ENCODE measurements at regions not wholly inside any gene's neighbourhood (a gene's known extent, or its start where the extent isn't known, plus 50 kb on each side); places are given as distances from the start of the nearest gene placed in this dataset.
"Not testable (repeated sequence)": the region's sequence is repeated elsewhere in the genome, so short reads cannot be mapped to it uniquely, and the experiment has no call there.

GRCh38 chr18:46196627-46197243 is 92.5 kb downstream of the HAUS1 start:
- no peak for TF ChIP-seq EP300 (IDR thresholded peaks at IDR 0.05)
- no peak for TF ChIP-seq CTCF (IDR thresholded peaks at IDR 0.05)
- TF ChIP-seq POLR2A (IDR thresholded peaks at IDR 0.05) = no peak
- WGBS, 2 donors = 83 to 84% methylated on average over 4 of the region's 4 CpGs
- Histone ChIP-seq H3K27me3 (no peaks in the 10 kb centered on the region), H3K36me3 (peaks cover 0 to 17% (median 0%) of the 10 kb centered on the region in 3 donors), H3K27ac (no peak overlapping the region), H3K9me3 (no peaks in the 10 kb centered on the region), H3K4me3 (no peak overlapping the region), H3K4me1 (peaks cover 0 to 6% (median 0%) of the 10 kb centered on the region in 4 donors)
- no peak for DNase-seq (ENCODE audit: low spot score in 2 of 2)

- Histone ChIP-seq H3K4me1 (peaks cover 0 to 6% (median 4%) of the 10 kb centered on the region in 4 donors), H3K4me3 (no peak overlapping the region), H3K9me3 (no peaks in the 10 kb centered on the region), H3K27me3 (no peaks in the 10 kb centered on the region), H3K36me3 (peaks cover 0 to 11% (median 0%) of the 10 kb centered on the region in 3 donors), H3K27ac (no peak overlapping the region)
- DNase-seq (ENCODE audit: low spot score in 2 of 2) = no peak
- WGBS, 2 donors = 82 to 87% methylated on average over 8 of the region's 8 CpGs
- TF ChIP-seq EP300 (IDR thresholded peaks at IDR 0.05) (no peak), POLR2A (IDR thresholded peaks at IDR 0.05) (no peak), CTCF (IDR thresholded peaks at IDR 0.05) (no peak)
These were observed 95.4 kb downstream of the HAUS1 start for GRCh38 chr18:46199515-46200147.

- not testable (repeated sequence) for H3K27ac ChIP-seq
- 87 to 88% methylated on average over 11 of the region's 11 CpGs for WGBS, 2 donors
These were observed 96.2 kb downstream of the HAUS1 start for GRCh38 chr18:46200178-46201055.

GRCh38 chr18:46204143-46204542 is 100.0 kb downstream of the HAUS1 start:
- Histone ChIP-seq H3K4me1 (peaks cover 0 to 12% (median 7%) of the 10 kb centered on the region in 4 donors), H3K36me3 (no peaks in the 10 kb centered on the region), H3K27me3 (no peaks in the 10 kb centered on the region), H3K9me3 (no peaks in the 10 kb centered on the region), H3K27ac (no peak overlapping the region), H3K4me3 (no peak overlapping the region)
- TF ChIP-seq EP300 (IDR thresholded peaks at IDR 0.05) (no peak), POLR2A (IDR thresholded peaks at IDR 0.05) (no peak), CTCF (IDR thresholded peaks at IDR 0.05) (no peak)
- DNase-seq (ENCODE audit: low spot score in 2 of 2) = no peak

More at GRCh38 chr18:46200178-46201055, 96.2 kb downstream of the HAUS1 start:
- not testable (repeated sequence) for H3K4me1 ChIP-seq; H3K9me3 ChIP-seq; H3K36me3 ChIP-seq; H3K4me3 ChIP-seq; DNase-seq (ENCODE audit: low spot score in 2 of 2); H3K27me3 ChIP-seq

GRCh38 chr18:46207985-46208384 is 103.8 kb downstream of the HAUS1 start:
- WGBS, 2 donors = 0 to 68% methylated on average over 1 of the region's 1 CpG
- no peak for DNase-seq (ENCODE audit: low spot score in 2 of 2)
- Histone ChIP-seq H3K27me3 (no peaks in the 10 kb centered on the region), H3K27ac (no peak overlapping the region), H3K9me3 (no peaks in the 10 kb centered on the region), H3K36me3 (no peaks in the 10 kb centered on the region), H3K4me3 (no peak overlapping the region), H3K4me1 (peaks cover 0 to 22% (median 8%) of the 10 kb centered on the region in 4 donors)
- TF ChIP-seq CTCF (IDR thresholded peaks at IDR 0.05) (no peak), EP300 (IDR thresholded peaks at IDR 0.05) (no peak)

Data from tibial nerve (tissue), 4 donors.